ENCODE measurements at regions not wholly inside any gene's neighbourhood (a gene's known extent, or its start where the extent isn't known, plus 50 kb on each side); places are given as distances from the start of the nearest gene placed in this dataset.

DNA sequence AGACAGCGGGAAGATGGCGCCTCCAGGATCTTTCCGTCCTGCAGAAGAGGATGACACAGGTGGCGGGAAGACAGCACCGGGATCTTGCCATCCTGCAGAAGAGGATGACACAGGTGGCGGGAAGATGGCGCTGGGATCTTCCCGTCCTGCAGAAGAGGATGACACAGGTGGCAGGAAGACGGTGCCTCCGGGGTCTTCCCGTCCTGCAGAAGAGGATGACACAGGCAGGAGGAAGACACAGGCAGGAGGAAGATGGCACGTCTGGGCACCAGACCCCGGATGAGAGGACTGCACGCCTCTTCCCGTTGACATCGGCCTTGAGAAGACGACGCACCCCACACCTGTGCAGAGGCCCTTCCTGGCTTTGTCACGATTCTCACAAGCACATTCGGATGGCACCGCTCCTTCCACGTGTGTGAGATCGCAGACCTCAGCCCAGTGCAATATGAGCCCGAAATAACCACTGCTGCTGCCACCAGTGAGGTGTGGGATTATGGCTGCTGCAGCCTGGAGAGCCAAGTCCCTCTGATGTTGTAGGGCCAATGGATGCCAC lies 79.4 kb upstream of the SNTG2 start:
- TF ChIP-seq, protein P1, sequence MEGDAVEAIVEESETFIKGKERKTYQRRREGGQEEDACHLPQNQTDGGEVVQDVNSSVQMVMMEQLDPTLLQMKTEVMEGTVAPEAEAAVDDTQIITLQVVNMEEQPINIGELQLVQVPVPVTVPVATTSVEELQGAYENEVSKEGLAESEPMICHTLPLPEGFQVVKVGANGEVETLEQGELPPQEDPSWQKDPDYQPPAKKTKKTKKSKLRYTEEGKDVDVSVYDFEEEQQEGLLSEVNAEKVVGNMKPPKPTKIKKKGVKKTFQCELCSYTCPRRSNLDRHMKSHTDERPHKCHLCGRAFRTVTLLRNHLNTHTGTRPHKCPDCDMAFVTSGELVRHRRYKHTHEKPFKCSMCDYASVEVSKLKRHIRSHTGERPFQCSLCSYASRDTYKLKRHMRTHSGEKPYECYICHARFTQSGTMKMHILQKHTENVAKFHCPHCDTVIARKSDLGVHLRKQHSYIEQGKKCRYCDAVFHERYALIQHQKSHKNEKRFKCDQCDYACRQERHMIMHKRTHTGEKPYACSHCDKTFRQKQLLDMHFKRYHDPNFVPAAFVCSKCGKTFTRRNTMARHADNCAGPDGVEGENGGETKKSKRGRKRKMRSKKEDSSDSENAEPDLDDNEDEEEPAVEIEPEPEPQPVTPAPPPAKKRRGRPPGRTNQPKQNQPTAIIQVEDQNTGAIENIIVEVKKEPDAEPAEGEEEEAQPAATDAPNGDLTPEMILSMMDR (IDR thresholded peaks at IDR 0.05 in 4 of 5, conservative IDR thresholded peaks at IDR 0.05 in 1 of 5) = no peak
- no peak for TF ChIP-seq POLR2A (IDR thresholded peaks at IDR 0.05)

Data from gastrocnemius medialis (tissue), 4 donors.